ENCODE measurements at regions not wholly inside any gene's neighbourhood (a gene's known extent, or its start where the extent isn't known, plus 50 kb on each side); places are given as distances from the start of the nearest gene placed in this dataset.

DNA sequence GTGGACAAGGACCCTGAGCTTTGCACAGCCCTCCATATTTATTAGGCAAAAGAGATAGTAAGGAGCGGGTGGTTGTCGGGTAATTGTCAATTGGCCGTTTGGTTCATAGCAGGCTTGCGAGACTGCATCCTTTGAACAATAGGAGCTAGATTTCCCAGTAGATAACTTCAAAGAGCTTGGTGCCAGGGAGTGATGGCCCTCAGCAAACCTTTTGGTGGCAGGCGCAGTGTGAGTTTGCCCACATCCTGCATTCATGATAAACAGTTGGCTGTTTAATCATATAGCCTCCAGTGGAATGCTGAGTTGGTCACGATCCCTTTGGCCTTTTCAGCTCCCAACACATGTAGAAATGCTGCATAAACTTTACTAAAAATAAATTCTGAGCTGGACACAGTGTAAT is 156.9 kb downstream of the AKR1D1 start:
- TF ChIP-seq, protein P1, sequence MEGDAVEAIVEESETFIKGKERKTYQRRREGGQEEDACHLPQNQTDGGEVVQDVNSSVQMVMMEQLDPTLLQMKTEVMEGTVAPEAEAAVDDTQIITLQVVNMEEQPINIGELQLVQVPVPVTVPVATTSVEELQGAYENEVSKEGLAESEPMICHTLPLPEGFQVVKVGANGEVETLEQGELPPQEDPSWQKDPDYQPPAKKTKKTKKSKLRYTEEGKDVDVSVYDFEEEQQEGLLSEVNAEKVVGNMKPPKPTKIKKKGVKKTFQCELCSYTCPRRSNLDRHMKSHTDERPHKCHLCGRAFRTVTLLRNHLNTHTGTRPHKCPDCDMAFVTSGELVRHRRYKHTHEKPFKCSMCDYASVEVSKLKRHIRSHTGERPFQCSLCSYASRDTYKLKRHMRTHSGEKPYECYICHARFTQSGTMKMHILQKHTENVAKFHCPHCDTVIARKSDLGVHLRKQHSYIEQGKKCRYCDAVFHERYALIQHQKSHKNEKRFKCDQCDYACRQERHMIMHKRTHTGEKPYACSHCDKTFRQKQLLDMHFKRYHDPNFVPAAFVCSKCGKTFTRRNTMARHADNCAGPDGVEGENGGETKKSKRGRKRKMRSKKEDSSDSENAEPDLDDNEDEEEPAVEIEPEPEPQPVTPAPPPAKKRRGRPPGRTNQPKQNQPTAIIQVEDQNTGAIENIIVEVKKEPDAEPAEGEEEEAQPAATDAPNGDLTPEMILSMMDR (IDR thresholded peaks at IDR 0.05) = no peak
- DNase-seq (ENCODE audit: low spot score) = no peak
- no peak for ATAC-seq (ENCODE audit: low FRiP score)

DNA sequence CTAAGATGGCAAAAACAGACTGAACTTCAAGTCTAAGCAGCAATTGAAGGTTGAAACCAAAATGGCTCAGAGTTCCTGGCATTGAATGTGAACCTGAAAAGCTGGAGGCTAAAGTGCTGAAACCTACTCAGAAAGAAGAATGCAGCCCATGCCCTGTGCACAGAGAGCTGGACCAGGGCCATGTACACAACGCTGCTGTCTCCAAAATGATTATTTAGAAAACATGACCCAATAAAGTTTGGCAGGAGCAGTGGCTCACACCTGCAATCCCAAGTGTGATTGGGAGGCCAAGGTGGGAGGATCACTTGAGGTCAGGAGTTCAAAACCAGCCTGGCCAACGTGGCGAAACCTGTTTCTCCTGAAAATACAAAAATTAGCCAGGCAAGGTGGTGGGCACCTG is 158.9 kb downstream of the AKR1D1 start:
- no peak for ATAC-seq (ENCODE audit: low FRiP score)
- no peak for DNase-seq (ENCODE audit: low spot score)
- TF ChIP-seq, protein P1 (IDR thresholded peaks at IDR 0.05) = no peak

DNA sequence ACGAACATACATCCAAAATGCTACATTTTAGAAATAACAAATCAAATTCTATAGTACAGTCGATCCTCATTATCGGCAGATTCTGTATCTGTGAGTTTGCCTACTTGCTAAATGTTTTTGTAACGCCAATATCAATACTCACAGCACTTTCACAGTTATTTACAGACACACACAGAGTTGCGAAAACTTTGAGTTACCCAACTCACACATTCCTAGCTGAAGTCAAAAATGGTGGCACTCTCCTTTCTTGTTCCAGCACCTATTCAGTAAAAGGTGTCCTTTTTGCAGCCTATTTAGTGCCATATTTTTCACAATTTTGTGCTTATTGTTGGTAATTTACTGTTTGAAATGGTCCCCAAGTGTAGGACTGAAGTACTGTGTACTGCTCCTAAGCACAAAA is 161.7 kb downstream of the AKR1D1 start:
- DNase-seq (ENCODE audit: low spot score) (no peak), ATAC-seq (ENCODE audit: low FRiP score) (no peak)
- TF ChIP-seq, protein P1 (IDR thresholded peaks at IDR 0.05) = no peak

DNA sequence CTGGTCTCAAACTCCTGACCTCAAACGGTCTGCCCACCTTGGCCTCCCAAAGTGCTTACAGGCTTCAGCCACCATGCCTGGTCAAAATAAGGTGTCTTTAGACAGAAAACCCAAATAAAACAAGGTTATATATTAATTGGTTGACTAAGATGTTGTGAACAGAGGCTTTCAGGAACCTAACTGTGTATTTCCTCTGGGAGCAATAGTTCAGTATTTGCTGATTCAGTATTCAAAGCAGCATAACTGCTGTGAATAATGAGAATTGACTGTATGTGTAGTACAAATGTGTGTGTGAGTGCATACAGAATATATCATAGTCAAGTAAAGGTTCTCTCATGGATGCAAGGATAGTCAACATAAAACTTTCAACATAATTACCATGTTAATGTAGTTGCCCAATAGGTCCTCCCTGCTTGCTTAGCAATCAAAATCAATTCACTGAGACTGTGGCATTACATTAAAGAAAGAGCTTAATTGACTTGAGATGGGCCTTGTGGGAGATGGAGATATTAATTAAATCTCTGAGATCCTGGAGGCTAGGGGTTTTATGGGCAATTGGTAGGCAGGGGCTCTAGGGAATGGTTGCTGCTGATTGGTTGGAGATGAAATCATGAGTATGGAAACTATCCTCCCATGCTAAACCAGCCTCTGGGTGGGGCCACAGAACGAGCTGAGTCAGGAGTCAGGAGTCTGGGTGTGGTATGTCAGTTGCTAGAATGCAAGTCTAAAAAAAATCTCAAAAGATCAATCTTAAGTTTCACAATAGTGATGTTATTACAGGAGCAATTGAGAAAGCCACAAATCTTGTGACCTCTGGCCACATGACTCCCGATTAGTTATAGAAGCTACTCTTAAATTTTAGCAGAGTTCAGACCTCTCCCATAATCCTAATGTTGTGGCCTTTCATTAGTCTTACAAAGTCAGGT is 162.7 kb downstream of the AKR1D1 start:
- TF ChIP-seq, protein P1 (IDR thresholded peaks at IDR 0.05) = no peak
- DNase-seq (ENCODE audit: low spot score) (no peak), ATAC-seq (ENCODE audit: low FRiP score) (no peak)

DNA sequence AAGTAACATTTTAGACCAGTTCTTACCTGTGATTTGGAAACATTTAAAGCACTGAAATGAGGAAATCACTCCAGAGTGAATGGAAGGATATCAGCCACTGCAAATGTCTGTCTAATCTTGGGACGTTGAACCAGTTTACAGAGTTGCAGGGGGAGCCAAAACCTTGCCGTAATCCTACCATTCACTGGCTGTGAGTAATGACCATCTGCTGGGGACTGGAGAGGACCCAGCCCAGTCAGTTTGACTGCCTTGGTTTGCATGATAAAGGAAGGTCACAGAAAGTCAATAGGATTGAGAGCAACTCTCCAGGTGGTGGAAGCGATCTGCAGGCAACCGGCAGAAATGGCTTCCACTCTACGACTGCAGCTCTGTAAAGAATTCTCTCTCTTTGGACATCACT is 167.2 kb downstream of the AKR1D1 start:
- TF ChIP-seq, protein P1 (IDR thresholded peaks at IDR 0.05) = no peak
- DNase-seq (ENCODE audit: low spot score) (no peak), ATAC-seq (ENCODE audit: low FRiP score) (no peak)

DNA sequence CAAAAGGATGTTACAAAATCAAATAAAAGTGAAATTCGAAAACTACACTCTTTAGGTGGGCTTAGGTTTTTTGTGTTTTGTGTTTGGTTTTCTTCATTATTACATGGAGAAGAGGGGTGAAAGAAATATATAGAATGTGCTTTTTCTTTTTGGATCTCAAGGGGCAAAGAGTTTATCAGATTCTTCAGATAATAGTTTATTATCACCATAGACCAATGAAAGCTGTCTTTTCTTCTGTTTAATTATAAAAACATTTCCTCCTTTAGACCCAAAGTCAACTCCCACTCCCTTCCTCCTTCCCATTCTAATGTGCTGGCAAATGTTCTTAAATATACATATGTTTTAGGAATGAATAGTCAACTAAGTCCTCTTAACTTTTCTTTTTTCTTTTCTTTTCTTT is 167.6 kb downstream of the AKR1D1 start:
- DNase-seq (ENCODE audit: low spot score) = no peak
- ATAC-seq (ENCODE audit: low FRiP score) = no peak
- TF ChIP-seq, protein P1 (IDR thresholded peaks at IDR 0.05) = no peak

DNA sequence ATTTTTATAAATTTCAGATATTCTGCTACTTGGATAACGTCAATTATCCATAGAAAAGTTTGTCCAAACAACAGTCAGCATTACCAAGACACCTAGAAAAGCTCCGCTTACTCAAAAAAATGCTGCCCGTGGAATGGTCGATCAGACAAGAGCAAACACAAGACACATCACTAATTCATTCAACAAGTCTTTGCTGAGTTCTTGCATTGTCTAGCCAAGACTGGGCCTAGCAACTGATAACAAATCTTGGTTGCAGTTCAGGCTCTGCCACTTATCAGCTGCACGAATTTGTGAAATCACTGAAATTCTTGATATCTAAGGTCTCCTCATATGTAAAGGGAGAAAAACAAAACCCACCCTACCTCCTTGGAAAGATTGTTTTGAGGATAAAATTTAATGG is 168.3 kb downstream of the AKR1D1 start:
- TF ChIP-seq, protein P1 (IDR thresholded peaks at IDR 0.05) = no peak
- ATAC-seq (ENCODE audit: low FRiP score) = no peak

More for the DNA sequence above, 168.3 kb downstream of the AKR1D1 start:
- DNase-seq (ENCODE audit: low spot score) = no peak

Measured in omental fat pad (tissue), 3 donors.